Astrocyte of the spinal cord (primary cell): ENCODE measurements at regions not wholly inside any gene's neighbourhood (a gene's known extent, or its start where the extent isn't known, plus 50 kb on each side); places are given as distances from the start of the nearest gene placed in this dataset.

Source experiments
- DNase-seq: peaks from one replicate; pipeline ENCODE4 v3.0.0; 2011; ENCODE audit warnings: low read depth, low spot score
- H3K4me3 ChIP-seq: 2 replicates; pipeline ENCODE4 v1.5.1; 2011; ENCODE audit warnings: low read depth, mild to moderate bottlenecking, low read length, moderate library complexity
- CTCF ChIP-seq: IDR thresholded peaks from 2 replicates; pipeline ENCODE4 v1.5.1; 2012; ENCODE audit warnings: low read depth, mild to moderate bottlenecking, low read length, inconsistent platforms
- in situ Hi-C: cut with HindIII; loops from 2 replicates; pipeline ENCODE4 v1.10.0; 2017; ENCODE audit warnings: low sequenced_read_pairs

- in situ Hi-C loops = no loop called here
- no peak overlapping the region for H3K4me3 ChIP-seq
- no peak for DNase-seq
- TF ChIP-seq CTCF = no peak
Measured at GRCh38 chrX:8034058-8034457, 106.8 kb upstream of the PNPLA4 start.

- in situ Hi-C loops = no loop called here
- no peak for DNase-seq
Measured at GRCh38 chrX:8033175-8033574, 106.0 kb upstream of the PNPLA4 start.

GRCh38 chrX:8030361-8030760, 103.1 kb upstream of the PNPLA4 start:
- in situ Hi-C loops = no loop called here
- TF ChIP-seq CTCF = no peak
- DNase-seq = no peak
- H3K4me3 ChIP-seq = no peak overlapping the region

More at GRCh38 chrX:8033175-8033574, 106.0 kb upstream of the PNPLA4 start:
- no peak for TF ChIP-seq CTCF
- no peak overlapping the region for H3K4me3 ChIP-seq

GRCh38 chrX:8027827-8028226, 100.6 kb upstream of the PNPLA4 start:
- in situ Hi-C loops = no loop called here
- no peak for TF ChIP-seq CTCF
- H3K4me3 ChIP-seq = no peak overlapping the region
- DNase-seq = no peak

GRCh38 chrX:8025705-8026104, 98.5 kb upstream of the PNPLA4 start:
- in situ Hi-C loops = no loop called here
- H3K4me3 ChIP-seq = no peak overlapping the region
- no peak for DNase-seq
- no peak for TF ChIP-seq CTCF

- in situ Hi-C loops = no loop called here
- no peak overlapping the region for H3K4me3 ChIP-seq
- no peak for DNase-seq
- no peak for TF ChIP-seq CTCF
Measured at GRCh38 chrX:8018934-8019333, 91.7 kb upstream of the PNPLA4 start.

GRCh38 chrX:8010105-8010504, 82.9 kb upstream of the PNPLA4 start:
- H3K4me3 ChIP-seq = no peak overlapping the region
- in situ Hi-C loops = no loop called here
- DNase-seq = no peak
- peak; percentile 10 for TF ChIP-seq CTCF
